Retina (tissue), 1 donor: ENCODE measurements at regions not wholly inside any gene's neighbourhood (a gene's known extent, or its start where the extent isn't known, plus 50 kb on each side); places are given as distances from the start of the nearest gene placed in this dataset.

Experiments
- DNase-seq: peaks from one replicate; pipeline ENCODE4 v3.0.0-alpha.2; 2016

DNA sequence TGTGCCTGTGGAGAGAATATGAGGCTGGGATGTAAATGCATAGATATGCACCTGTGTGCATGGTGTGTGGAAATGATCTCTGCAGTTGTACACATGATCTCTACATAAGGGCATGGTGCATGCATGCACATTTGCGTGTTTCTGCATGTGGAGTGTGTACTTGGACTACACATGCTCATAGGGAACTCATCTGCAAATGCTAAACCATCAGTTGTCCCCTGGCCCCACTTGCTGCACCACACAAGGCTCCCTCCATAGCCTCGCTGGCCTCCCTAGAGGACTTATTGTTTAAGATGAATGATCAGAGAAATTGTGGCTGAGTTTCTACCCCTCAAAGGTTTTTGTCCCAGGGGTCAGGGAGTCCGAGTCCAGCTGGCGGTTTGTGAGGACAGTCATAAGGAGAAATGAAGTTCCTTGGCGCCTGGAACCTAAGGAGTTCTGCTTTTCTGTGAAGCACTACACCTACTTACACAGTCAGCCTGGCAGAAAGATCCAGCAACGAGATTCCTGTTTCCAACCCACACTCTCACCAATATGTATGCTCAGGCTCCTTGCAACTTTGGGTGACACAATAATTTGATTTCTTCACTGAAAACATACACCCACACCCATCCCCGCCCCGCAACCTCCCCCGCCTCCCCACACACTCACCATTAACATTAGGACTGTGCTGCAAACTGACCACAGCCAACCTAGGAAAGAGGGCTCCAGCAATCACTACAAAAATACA, 79.9 kb upstream of the CPEB4 start:
- no peak for DNase-seq

DNA sequence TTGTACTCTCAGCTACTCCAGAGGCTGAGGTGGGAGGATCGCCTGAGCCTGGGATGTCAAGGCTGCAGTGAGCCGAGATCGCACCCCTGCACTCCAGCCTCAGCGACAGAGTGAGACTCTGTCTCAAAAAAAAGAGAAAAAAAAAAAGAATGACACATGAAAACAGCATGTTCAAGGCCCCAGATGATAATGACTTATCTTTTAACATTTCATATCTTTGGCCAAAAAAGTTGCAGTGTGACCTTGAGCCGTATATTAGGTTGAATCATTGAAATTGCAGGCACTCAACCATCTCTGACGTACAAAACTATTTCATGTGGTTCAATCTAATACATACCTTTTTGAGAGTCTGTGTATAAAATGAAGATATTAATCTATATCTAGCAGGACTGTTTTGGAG, 79.1 kb upstream of the CPEB4 start:
- DNase-seq = no peak

- DNase-seq = no peak
Measured at GRCh38 chr5:173812811-173813550, 75.2 kb upstream of the CPEB4 start.

DNA sequence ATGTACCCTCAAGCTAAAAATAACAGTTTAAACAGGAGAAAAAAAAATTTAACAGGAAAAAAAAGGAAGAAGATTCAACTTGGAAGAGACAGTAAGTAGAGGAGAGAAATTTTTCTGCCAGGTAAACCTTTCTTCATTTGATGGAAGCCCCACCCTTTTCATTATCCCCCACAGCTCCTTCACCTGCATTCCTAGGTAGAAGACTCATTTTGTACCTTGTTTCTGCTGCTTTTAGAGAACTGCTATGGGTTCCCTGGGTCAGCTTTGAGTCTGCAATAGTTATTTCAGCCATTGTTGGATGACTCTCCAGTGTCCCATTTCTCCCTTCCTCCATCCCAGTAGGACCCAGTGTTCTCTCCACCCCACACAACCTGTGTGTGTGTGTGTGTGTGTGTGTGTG, 74.1 kb upstream of the CPEB4 start:
- DNase-seq = no peak

DNA sequence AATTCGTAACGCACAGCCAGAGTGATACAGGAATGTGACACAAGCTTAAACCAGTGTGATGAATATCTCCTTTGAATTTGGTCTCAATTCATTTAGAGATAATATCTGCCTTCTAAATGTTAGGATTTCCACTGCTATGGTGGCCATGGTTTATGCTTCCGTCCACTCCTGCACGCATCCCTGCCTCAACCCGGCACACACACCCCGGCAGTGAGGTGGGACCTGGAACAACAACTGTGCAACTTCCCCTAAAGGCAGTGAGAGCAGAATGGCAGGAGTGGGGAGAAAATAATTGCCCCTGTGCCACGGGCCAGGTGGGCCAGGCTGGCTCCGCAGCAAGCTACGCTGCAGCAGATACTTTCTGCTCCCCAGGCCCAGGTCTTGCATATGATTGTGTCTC, 72.6 kb upstream of the CPEB4 start:
- no peak for DNase-seq

GRCh38 chr5:173816728-173817127, 71.4 kb upstream of the CPEB4 start:
- DNase-seq = no peak

- DNase-seq = no peak
Measured at GRCh38 chr5:173817561-173817960, 70.6 kb upstream of the CPEB4 start.

DNA sequence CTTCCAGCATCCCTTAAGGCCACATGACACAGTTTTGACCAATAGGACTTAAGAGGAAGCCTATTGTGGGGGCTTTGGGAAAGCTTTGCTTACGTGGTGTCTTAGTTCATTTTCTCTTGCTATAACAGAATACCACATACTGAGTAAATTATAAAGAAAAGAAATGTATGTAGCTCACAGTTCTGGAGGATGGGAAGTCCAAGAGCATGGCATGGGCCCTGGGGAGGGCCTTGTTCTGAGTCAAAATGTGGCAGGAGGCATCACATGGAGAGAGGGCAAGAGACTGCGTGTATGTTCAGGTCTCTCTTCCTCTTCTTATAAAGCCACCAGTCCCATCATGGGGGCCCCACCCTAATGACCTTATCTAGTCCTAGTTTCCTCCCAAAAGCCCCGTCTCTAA, 68.6 kb upstream of the CPEB4 start:
- DNase-seq = no peak

DNA sequence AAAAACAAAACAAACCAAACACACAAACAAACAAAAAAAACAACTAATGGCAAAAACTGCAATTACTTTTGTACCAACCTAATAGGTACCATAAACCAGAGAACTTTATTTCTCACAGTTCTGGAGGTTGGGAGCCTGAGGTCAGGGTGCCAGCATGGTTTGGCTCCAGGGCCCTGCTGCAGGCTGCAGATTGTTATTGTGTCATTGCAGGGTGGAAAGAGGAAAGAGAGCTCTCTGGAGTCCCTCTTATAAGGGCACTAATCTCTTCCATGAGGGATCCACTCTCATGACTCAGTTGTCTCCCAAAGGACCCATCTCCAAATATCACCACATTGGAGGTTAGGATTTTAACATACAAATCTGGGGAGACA, 64.9 kb upstream of the CPEB4 start:
- no peak for DNase-seq

- no peak for DNase-seq
Measured at GRCh38 chr5:173823721-173824567, 64.2 kb upstream of the CPEB4 start.

- no peak for DNase-seq
Measured at GRCh38 chr5:173825215-173825865, 62.8 kb upstream of the CPEB4 start.

DNA sequence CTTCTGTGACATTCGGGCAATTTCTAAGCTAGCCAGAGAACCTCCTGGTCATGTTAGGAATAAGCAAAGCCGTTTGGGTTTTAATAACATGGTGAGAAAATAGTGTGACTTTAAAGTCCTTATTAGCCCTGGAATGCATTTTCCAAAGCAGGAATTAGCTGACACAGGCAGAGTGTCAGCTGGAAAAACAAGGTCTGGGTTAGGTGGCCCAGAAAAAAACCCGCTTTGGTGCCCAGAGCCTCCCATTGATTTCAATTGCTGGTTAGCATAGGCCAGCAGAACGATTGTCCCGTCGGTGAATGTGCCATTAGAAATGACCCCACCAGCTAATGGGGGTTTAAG, 62.1 kb upstream of the CPEB4 start:
- DNase-seq = no peak

GRCh38 chr5:173826428-173827350, 61.5 kb upstream of the CPEB4 start:
- no peak for DNase-seq

- DNase-seq = no peak
Measured at GRCh38 chr5:173828952-173829351, 59.2 kb upstream of the CPEB4 start.

DNA sequence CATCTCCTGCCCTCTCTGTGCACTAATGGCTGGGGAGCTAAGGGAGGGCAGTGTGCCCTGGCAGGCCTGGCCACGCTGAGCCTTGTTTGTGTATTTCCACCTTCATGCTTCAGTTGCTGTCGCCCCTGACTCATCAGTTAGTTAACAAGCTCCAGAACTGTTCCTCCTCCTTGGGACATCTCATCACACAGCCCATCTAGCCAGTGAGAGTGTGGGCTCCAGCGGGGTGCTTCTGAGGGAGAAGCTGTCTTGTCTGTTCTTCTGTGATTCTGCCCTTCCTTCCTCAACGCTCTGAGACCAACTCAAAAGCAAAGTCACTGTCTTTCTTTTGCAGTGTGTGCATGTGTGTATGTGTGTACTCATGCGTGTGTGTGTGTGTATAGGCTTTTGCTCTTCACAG, 58.3 kb upstream of the CPEB4 start:
- DNase-seq = peak; percentile 72

GRCh38 chr5:173830421-173830820, 57.7 kb upstream of the CPEB4 start:
- no peak for DNase-seq

- no peak for DNase-seq
Measured at GRCh38 chr5:173831196-173831914, 56.8 kb upstream of the CPEB4 start.

GRCh38 chr5:173832386-173832785, 55.8 kb upstream of the CPEB4 start:
- DNase-seq = no peak

GRCh38 chr5:173833196-173833985, 54.8 kb upstream of the CPEB4 start:
- DNase-seq = peak; percentile 28

DNA sequence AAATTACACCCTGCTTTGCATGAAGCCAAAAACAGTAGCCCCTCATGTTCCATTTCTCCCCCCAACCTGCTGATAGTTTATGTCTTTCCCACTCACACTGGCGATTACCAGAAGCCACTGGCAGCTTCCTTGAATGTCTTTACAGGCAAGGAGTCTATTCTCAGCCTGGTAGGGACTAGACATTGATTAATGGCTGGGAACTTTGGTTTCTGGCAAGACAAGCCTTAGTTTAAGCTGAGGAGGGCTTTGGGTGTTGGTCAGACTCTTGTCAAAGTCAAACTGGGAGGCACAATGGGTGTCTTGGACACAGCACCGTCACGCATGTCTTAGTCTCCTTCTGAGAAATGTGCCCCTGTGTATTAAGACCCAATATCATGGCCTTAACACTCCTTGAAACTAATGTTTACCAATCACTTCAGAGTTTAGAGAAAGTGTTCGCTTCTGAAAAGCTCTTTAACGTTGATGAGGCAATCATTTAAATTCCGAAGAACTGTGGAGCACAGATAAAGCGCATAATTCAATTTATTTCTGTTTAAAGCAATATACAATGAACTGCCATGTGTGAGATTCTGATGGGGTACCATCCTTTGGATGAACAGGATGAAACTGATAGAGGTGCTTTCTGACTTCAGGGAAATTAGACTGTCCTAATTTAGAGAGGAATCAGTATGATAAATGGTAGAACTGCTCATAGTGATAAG, 53.9 kb upstream of the CPEB4 start:
- DNase-seq = no peak
